Suprapubic skin (tissue), 4 donors: ENCODE measurements at regions not wholly inside any gene's neighbourhood (a gene's known extent, or its start where the extent isn't known, plus 50 kb on each side); places are given as distances from the start of the nearest gene placed in this dataset.

Source experiments
- DNase-seq, 2 donors: peaks; one replicate each; pipeline ENCODE4 v3.0.0-alpha.2; 2019; ENCODE audit warnings: low spot score in 2 of 2
- H3K27ac ChIP-seq: fragments of 200-600 bp; sonication (generic); one replicate; pipeline ENCODE4 v1.5.1; 2019
- H3K27me3 ChIP-seq: fragments of 200-600 bp; sonication (generic); one replicate; pipeline ENCODE4 v1.5.1; 2019
- H3K36me3 ChIP-seq: fragments of 200-600 bp; sonication (generic); one replicate; pipeline ENCODE4 v1.5.1; 2019
- H3K4me1 ChIP-seq: fragments of 200-600 bp; sonication (generic); one replicate; pipeline ENCODE4 v1.5.1; 2019
- H3K4me3 ChIP-seq: fragments of 200-600 bp; sonication (generic); one replicate; pipeline ENCODE4 v1.5.1; 2019; ENCODE audit warnings: mild to moderate bottlenecking
- H3K9me3 ChIP-seq: fragments of 200-600 bp; sonication (generic); one replicate; pipeline ENCODE4 v1.5.1; 2019
- CTCF ChIP-seq, 2 donors: fragments of 200-600 bp in 1 of 2; fragments of 450-650 bp in 1 of 2; sonication (generic) in 1 of 2; IDR thresholded peaks; one replicate each; pipeline ENCODE4 v1.5.1; 2016 to 2019; ENCODE audit warnings: antibody characterized with exemption in 2 of 2, mild to moderate bottlenecking in 1 of 2, moderate library complexity in 1 of 2
- EP300 ChIP-seq: sonication (generic); formaldehyde crosslinking; IDR thresholded peaks from one replicate; pipeline ENCODE4 v1.6.1; 2017; ENCODE audit warnings: antibody characterized with exemption
- POLR2A ChIP-seq, 2 donors: fragments of 450-650 bp; IDR thresholded peaks; one replicate each; pipeline ENCODE4 v1.6.1; 2017; ENCODE audit warnings: antibody characterized with exemption in 2 of 2, mild to moderate bottlenecking in 2 of 2, moderate library complexity in 2 of 2
- POLR2AphosphoS5 ChIP-seq, 3 donors: sonication (generic); formaldehyde crosslinking; IDR thresholded peaks; one replicate each; pipeline ENCODE4 v1.6.1; 2017; ENCODE audit warnings: antibody characterized with exemption in 3 of 3
- WGBS: methylation state at CpG from one replicate; pipeline ENCODE4 v1.1.5; 2018; 5-methylcytosine and 5-hydroxymethylcytosine counted together

DNA sequence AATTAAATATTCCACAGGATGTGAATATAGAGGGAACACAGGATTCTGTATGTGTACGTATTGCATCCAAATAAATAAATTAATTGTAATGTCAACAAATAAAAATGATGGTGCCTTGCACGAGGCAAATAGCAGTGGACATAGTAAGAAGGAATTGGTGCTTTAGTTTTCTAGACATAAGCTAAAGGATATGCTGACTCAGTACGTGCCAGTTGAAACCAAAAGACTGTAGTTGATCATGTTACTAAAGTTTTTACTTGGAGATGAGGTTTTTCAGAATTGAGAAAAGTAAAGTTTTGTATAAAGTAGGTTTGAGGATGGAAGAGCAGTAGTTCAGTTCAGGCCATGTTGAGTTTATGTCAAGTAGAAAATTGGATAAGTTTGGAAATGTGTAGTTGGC lies 807.2 kb downstream of the SLC16A7 start:
- no peaks in the 10 kb centered on the region for H3K27me3 ChIP-seq
- 83% methylated on average over 3 of the region's 3 CpGs for WGBS
- TF ChIP-seq CTCF (IDR thresholded peaks at IDR 0.05) (no peak), POLR2AphosphoS5 (IDR thresholded peaks at IDR 0.05) (no peak), POLR2A (IDR thresholded peaks at IDR 0.05) (no peak), EP300 (no peak)

GRCh38 chr12:60415351-60415750 lies 819.5 kb downstream of the SLC16A7 start:
- no peaks in the 10 kb centered on the region for H3K27me3 ChIP-seq
- H3K4me3 ChIP-seq, result no peak overlapping the region
- 87% methylated on average over 1 of the region's 1 CpG for WGBS
- no peaks in the 10 kb centered on the region for H3K36me3 ChIP-seq
- no peak for DNase-seq
- H3K4me1 ChIP-seq, result no peaks in the 10 kb centered on the region
- H3K27ac ChIP-seq, result no peak overlapping the region
- TF ChIP-seq POLR2A (IDR thresholded peaks at IDR 0.05), result no peak
- no peak for TF ChIP-seq POLR2AphosphoS5 (IDR thresholded peaks at IDR 0.05)
- no peak for TF ChIP-seq CTCF (IDR thresholded peaks at IDR 0.05)
- TF ChIP-seq EP300, result no peak
- H3K9me3 ChIP-seq, result peaks cover 9% of the 10 kb centered on the region

More for the DNA sequence above, 807.2 kb downstream of the SLC16A7 start:
- DNase-seq, result no peak
- H3K4me1 ChIP-seq, result no peaks in the 10 kb centered on the region
- no peak overlapping the region for H3K4me3 ChIP-seq
- H3K27ac ChIP-seq, result no peak overlapping the region
- H3K36me3 ChIP-seq, result no peaks in the 10 kb centered on the region
- H3K9me3 ChIP-seq, result no peaks in the 10 kb centered on the region

- DNase-seq, result no peak
- TF ChIP-seq EP300, result no peak
- no peak for TF ChIP-seq CTCF (IDR thresholded peaks at IDR 0.05)
- no peak for TF ChIP-seq POLR2AphosphoS5 (IDR thresholded peaks at IDR 0.05)
- TF ChIP-seq POLR2A (IDR thresholded peaks at IDR 0.05), result no peak
- Histone ChIP-seq H3K27me3 (no peaks in the 10 kb centered on the region), H3K4me1 (no peaks in the 10 kb centered on the region), H3K9me3 (peaks cover 6% of the 10 kb centered on the region), H3K4me3 (no peak overlapping the region), H3K36me3 (no peaks in the 10 kb centered on the region), H3K27ac (no peak overlapping the region)
- WGBS, result 75% methylated on average over 2 of the region's 2 CpGs
Observed at GRCh38 chr12:60419986-60420385, 824.2 kb downstream of the SLC16A7 start.

DNA sequence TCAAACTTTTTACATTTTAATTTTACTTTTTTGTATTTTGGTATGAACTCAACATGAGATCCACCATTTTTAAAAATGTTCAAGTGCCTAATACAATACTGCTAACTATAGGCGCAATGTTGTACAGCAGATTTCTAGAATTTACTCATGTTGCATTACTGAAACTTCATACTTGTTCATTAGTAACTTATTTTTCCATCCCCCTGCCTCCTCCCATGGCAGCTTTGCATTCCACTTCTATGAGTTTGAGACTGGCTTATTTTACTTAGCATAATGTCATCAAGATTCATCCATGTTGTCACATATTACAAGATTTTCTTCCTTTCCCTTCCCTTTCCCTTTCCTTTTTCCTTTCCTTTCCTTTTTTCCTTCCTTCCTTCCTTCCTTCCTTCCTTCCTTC lies 825.9 kb downstream of the SLC16A7 start:
- H3K27me3 ChIP-seq, result no peaks in the 10 kb centered on the region
- no peaks in the 10 kb centered on the region for H3K9me3 ChIP-seq
- no peak for DNase-seq
- no peak overlapping the region for H3K27ac ChIP-seq
- no peaks in the 10 kb centered on the region for H3K36me3 ChIP-seq
- TF ChIP-seq POLR2A (IDR thresholded peaks at IDR 0.05) (no peak), POLR2AphosphoS5 (IDR thresholded peaks at IDR 0.05) (no peak), CTCF (IDR thresholded peaks at IDR 0.05) (no peak), EP300 (no peak)
- WGBS, result 89% methylated on average over 1 of the region's 1 CpG
- H3K4me3 ChIP-seq, result no peak overlapping the region
- no peaks in the 10 kb centered on the region for H3K4me1 ChIP-seq

GRCh38 chr12:60437297-60437696 lies 841.5 kb downstream of the SLC16A7 start:
- Histone ChIP-seq H3K9me3 (no peaks in the 10 kb centered on the region), H3K27me3 (no peaks in the 10 kb centered on the region), H3K4me3 (no peak overlapping the region), H3K36me3 (no peaks in the 10 kb centered on the region), H3K4me1 (no peaks in the 10 kb centered on the region), H3K27ac (no peak overlapping the region)
- 85% methylated on average over 1 of the region's 1 CpG for WGBS
- TF ChIP-seq POLR2A (IDR thresholded peaks at IDR 0.05), result no peak
- TF ChIP-seq EP300, result no peak
- no peak for TF ChIP-seq POLR2AphosphoS5 (IDR thresholded peaks at IDR 0.05)
- TF ChIP-seq CTCF (IDR thresholded peaks at IDR 0.05), result no peak
- DNase-seq, result no peak
